Hypothalamus (tissue), 51 donors: ENCODE measurements at regions not wholly inside any gene's neighbourhood (a gene's known extent, or its start where the extent isn't known, plus 50 kb on each side); places are given as distances from the start of the nearest gene placed in this dataset.
"Not testable (repeated sequence)": the region's sequence is repeated elsewhere in the genome, so short reads cannot be mapped to it uniquely, and the experiment has no call there.

Experiments used
- DNase-seq, 51 donors: peaks; one replicate each; lab custom pipeline; 2025; lab: John Stamatoyannopoulos, UW

DNA sequence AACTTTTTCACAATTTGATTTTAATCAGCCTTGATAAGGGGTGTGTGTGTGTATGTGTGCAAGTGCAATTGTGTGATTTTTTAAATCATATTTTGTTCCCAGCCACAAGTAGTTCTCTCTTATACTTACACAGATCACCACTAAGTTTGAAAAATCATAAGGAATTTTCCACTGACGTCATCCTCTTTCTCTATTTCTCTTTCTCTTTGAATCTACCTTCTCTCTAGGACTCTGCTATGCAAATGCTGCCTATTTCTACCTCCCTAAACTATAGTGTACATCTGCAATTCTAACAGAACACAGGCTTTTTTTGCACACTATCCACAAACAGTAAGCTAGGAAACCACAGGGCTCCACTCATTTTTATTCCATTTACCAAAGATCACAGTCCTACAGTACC, 254.6 kb upstream of the CYLC2 start:
- no peak for DNase-seq

DNA sequence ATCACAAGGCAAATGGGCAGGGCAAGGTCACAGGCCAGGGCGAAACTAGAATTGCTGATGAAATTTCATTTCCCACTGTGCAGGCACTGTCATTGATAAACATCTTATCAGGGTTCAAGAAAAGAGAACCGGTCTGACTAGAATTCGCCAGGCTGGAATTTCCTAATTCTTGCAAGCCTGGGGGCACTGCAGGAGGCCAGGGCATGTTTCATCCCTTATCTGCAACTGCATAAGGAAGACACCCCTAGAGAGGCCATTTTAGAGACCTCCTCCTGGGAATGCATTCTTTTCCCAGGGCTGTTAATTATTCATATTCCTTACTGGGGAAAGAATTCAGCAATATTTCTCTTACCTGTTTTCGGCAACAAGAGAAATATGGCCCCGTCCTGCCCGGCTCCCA, 266.2 kb upstream of the CYLC2 start:
- DNase-seq, result no peak

DNA sequence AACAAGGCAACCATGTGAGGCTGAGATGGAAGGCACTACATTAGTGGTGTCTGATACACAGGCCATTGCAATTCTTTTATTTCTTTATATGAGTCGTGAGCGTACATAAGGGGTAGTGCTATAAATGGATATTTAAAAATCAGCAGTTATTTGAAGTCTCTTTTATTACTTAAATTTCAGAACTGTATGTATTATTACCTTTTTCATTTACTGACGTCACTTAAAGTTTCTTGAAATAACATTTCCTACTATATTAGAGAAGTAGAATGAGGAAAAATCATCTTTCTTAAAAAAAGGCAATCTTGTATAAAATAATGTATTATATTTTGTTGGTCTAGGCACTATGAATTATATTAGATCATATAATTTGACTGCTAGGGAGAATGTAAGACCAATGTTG, 280.9 kb upstream of the CYLC2 start:
- DNase-seq, result no peak

DNA sequence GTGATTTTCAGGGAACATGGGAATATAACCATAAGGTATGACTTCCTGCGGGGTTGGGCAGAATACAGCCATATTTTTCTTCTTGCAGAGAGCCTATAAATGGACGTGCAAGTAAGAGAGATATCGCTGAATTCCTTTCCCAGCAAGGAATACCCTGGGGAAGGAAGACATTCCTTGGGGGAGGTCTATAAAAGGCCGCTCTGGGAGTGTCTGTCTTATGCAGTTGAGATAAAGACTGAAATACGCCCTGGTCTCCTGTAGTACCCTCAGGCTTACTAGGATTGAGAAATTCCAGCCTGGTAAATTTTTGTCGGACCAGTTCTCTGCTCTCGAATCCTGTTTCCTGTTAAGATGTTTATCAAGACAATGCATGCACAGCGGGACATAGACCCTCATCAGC, 282.2 kb upstream of the CYLC2 start:
- DNase-seq, result not testable (repeated sequence)

DNA sequence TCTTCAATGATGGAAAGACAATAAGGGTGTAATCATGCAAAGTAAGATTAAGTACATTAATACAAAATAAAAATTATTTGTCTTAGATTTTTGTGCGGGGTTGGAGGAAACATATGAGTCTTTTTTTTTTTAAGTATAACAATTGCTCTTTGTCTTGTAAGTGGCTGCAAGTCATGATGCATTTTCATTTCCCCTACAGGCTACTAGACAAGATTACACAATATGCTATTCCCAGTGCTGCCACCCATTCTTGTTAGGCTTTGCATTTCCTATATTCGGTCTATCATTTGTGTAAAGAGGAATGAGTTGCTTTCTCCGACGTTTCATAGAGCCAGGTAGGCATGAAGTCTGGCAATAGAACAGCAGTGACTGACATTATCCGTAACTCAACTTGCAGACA, 294.2 kb upstream of the CYLC2 start:
- DNase-seq, result no peak

GRCh38 chr9:102669220-102669619, 325.9 kb upstream of the CYLC2 start:
- no peak for DNase-seq

GRCh38 chr9:102652471-102652870, 342.7 kb upstream of the CYLC2 start:
- no peak for DNase-seq

GRCh38 chr9:102650896-102651295, 344.2 kb upstream of the CYLC2 start:
- no peak for DNase-seq

- no peak for DNase-seq
Measured at GRCh38 chr9:102642651-102643050, 352.5 kb upstream of the CYLC2 start.

DNA sequence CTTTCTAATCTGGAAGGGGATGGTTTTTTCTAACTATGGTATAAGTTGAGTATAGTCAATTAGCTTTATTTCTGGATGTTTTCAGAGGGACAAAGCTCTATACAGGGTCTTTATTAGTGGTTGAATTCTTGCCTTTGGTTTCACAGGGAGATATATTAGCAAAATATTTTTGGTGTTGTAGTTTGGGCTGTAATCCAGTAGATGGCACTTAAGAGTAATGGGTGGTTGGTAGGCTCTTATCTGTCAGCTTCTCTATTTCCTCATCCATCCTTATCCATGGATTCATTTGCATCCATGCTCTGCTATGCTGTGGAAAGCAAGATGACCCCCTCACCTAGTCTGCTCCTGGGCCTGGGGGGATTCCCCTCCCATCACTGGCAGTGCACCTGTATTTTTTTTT, 363.6 kb upstream of the CYLC2 start:
- no peak for DNase-seq

- no peak for DNase-seq
Measured at GRCh38 chr9:102609461-102609860, 385.7 kb upstream of the CYLC2 start.

GRCh38 chr9:102603198-102604195, 391.6 kb upstream of the CYLC2 start:
- DNase-seq, result not testable (repeated sequence)

DNA sequence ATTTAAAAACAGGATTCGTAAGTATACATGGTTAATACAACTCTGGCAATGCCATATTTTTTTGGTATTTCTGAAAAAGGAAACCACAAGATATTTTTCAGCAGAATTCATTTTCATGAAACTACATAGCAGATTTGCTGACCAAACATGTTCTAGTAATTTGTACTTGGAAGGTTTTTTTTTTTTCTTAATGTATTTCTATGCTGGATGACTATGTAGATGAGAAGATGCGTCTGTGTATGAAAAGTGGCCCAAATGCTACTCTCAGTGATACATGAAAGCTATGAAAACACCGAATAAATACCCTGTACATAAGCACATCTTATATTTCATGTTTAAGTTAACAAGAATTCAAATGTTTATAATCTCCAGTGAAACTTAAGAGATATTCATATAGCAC, 400.9 kb upstream of the CYLC2 start:
- DNase-seq, result no peak

DNA sequence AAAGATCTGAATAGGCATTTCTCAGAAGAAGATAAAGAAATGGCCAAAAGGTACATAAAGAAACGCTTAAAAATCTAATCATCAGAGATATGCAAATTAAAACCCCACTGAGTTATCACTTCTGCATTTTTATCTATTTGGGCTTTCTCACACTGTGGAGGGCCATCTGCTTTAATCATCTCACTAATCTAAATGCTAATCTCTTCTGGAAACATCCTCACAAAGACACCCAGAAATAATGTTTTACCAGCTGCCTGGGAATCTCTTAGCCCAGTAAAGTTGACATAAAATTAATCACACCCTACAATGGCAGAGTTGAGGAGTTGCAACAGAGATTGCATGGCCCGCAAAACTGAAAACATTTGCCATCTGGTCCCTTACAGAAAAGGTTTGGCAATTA, 407.9 kb upstream of the CYLC2 start:
- no peak for DNase-seq

DNA sequence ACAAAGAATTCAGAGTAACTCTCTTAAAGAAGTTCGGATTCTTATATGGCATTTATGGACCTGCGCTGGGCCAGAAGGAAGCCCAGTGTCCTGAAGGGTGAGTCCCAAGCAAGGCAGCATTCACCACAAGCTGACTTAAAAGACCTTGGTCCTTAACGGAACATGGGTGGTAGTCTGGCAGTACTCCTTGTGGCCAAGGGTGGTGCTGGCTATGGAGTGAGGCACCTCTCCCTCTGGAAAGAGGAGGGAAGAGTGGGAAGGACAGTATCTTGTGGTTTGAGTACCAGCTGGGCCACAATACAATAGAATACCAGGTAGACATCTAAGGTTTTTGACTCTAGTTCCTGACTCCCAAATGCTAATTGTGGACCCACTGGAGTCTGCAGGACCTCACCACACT, 425.7 kb upstream of the CYLC2 start:
- no peak for DNase-seq

DNA sequence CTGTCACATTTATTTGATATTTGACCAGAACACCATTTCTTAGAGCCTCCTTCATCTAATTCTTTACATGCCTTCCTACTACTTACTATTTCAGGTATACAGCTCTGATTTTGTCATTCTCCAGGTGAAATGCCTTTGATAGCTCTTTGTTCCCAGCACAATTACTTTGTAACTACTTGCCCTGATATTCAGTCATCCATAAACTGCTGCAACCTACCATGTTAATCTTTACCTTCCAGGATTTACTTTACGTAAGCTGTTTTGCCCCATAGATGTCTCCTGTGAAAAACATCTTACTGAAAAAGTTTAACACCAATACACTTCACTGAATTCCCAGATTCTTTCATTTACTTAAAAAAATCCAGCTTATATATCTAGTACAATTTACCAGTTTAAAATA, 443.8 kb upstream of the CYLC2 start:
- no peak for DNase-seq

- no peak for DNase-seq
Measured at GRCh38 chr9:102550886-102551285, 444.2 kb upstream of the CYLC2 start.

GRCh38 chr9:102550266-102550665, 444.9 kb upstream of the CYLC2 start:
- no peak for DNase-seq

GRCh38 chr9:102534031-102534430, 461.1 kb upstream of the CYLC2 start:
- DNase-seq, result no peak

GRCh38 chr9:102521097-102521755, 473.9 kb upstream of the CYLC2 start:
- DNase-seq, result no peak

- no peak for DNase-seq
Measured at GRCh38 chr9:102519423-102519822, 475.7 kb upstream of the CYLC2 start.

- DNase-seq, result no peak
Measured at GRCh38 chr9:102518324-102518723, 476.8 kb upstream of the CYLC2 start.
